PC-3 (cell line): ENCODE measurements at regions not wholly inside any gene's neighbourhood (a gene's known extent, or its start where the extent isn't known, plus 50 kb on each side); places are given as distances from the start of the nearest gene placed in this dataset.

Experiments
- ATAC-seq: fragments of 200-7000 bp; cut with Tn5 transposase; 2 replicates; pipeline ENCODE4 v1.9.1; 2020; ENCODE audit warnings: mild to moderate bottlenecking, moderate library complexity
- BruUV-seq: library from RNA; stranded (reverse); fragments of 400-500 nt; replicated peaks from 2 replicates; lab custom pipeline; 2021; lab: Mats Ljungman, UMichigan
- CTCF ChIA-PET: fragments of 300-600 bp; sonication (Branson Sonifier 250); formaldehyde crosslinking; loops from one replicate; lab custom pipeline; 2022; ENCODE audit warnings: antibody characterized with exemption; lab: Charles Lee
- POLR2A ChIA-PET: fragments of 300-600 bp; sonication (Branson Sonifier 250); formaldehyde crosslinking; loops from one replicate; lab custom pipeline; 2022; ENCODE audit warnings: antibody characterized with exemption; ENCODE audit not compliant: unreplicated experiment; lab: Charles Lee
- DNase-seq: peaks from one replicate; pipeline ENCODE4 v3.0.0-alpha.2; 2015
- H2AFZ ChIP-seq: fragments of 300-600 bp; sonication (generic); 2 replicates; pipeline ENCODE4 v1.6.0; 2016; ENCODE audit warnings: antibody characterized with exemption, low read length
- H3F3A ChIP-seq: fragments of 300-600 bp; sonication (generic); one replicate; pipeline ENCODE4 v1.6.0; 2017; ENCODE audit warnings: antibody characterized with exemption, low read length, control low read depth, mild to moderate bottlenecking; ENCODE audit not compliant: unreplicated experiment
- H3K27ac ChIP-seq: fragments of 300-600 bp; sonication (generic); 2 replicates; pipeline ENCODE4 v1.5.1; 2016; ENCODE audit warnings: mild to moderate bottlenecking, low read length
- H3K27me3 ChIP-seq: fragments of 300-600 bp; sonication (generic); 2 replicates; pipeline ENCODE4 v1.6.1; 2016; ENCODE audit warnings: low read length, mixed read lengths
- H3K36me3 ChIP-seq: fragments of 300-600 bp; sonication (generic); 2 replicates; pipeline ENCODE4 v1.6.1; 2016; ENCODE audit warnings: low read depth, mixed run types, low read length, mixed read lengths
- H3K4me1 ChIP-seq: fragments of 300-600 bp; sonication (generic); 2 replicates; pipeline ENCODE4 v1.5.1; 2016; ENCODE audit warnings: low read length; ENCODE audit not compliant: insufficient read depth
- H3K4me2 ChIP-seq: fragments of 300-600 bp; sonication (generic); 2 replicates; pipeline ENCODE4 v1.6.0; 2016; ENCODE audit warnings: low read length
- H3K4me3 ChIP-seq: fragments of 300-600 bp; sonication (generic); 2 replicates; pipeline ENCODE4 v1.5.1; 2016; ENCODE audit warnings: mild to moderate bottlenecking, low read length, mixed read lengths
- H3K79me2 ChIP-seq: fragments of 300-600 bp; sonication (generic); 2 replicates; pipeline ENCODE4 v1.6.1; 2017; ENCODE audit warnings: low read length, mixed read lengths
- H3K9ac ChIP-seq: fragments of 300-600 bp; sonication (generic); 2 replicates; pipeline ENCODE4 v1.6.0; 2016; ENCODE audit warnings: mild to moderate bottlenecking, low read length
- H3K9me2 ChIP-seq: fragments of 300-600 bp; sonication (generic); replicated peaks from 2 replicates; pipeline ENCODE4 v1.6.1; 2016; ENCODE audit warnings: mixed run types, low read length, mixed read lengths
- H3K9me3 ChIP-seq: fragments of 300-600 bp; sonication (generic); 2 replicates; pipeline ENCODE4 v1.6.1; 2016; ENCODE audit warnings: low read length, mixed read lengths
- H4K20me1 ChIP-seq: fragments of 300-600 bp; sonication (generic); 2 replicates; pipeline ENCODE4 v1.6.1; 2016; ENCODE audit warnings: low read length, mixed read lengths
- CTCF ChIP-seq: fragments of 300-600 bp; sonication (generic); conservative IDR thresholded peaks from 2 replicates; pipeline ENCODE4 v1.5.1; 2017; ENCODE audit warnings: antibody characterized with exemption, low read depth, mild to moderate bottlenecking, low read length
- EZH2 ChIP-seq: fragments of 300-600 bp; sonication (generic); IDR thresholded peaks from one replicate; pipeline ENCODE4 v1.6.1; 2017; ENCODE audit warnings: antibody characterized with exemption, mild to moderate bottlenecking, low read length; ENCODE audit not compliant: unreplicated experiment
- EZH2phosphoT487 ChIP-seq: fragments of 300-600 bp; sonication (generic); IDR thresholded peaks from 2 replicates; pipeline ENCODE4 v1.6.1; 2018; ENCODE audit warnings: mild to moderate bottlenecking, antibody characterized with exemption, low read length, borderline replicate concordance
- intact Hi-C: fragments of 100-400 bp; cut with micrococcal nuclease; formaldehyde crosslinking; loops from 2 replicates; pipeline ENCODE4 v1.9.0; 2023

DNA sequence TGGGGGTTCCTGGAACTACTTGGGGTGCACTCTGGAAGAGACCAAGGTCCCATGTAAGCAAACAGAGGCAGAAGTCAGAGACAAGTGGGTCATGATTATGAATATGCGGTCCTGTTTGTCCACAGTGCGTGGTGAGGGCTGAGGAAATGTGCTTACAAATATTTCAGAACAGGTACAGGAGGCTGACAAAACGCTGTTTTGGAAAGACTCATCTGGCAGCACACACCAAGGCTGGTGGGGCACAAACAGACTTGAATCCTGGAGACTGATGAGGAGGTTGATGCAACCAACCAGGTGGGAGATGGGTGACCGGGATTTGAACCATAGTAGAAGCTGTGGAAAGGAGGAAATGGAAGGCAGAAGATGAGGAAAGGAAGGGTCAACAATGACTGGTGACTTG lies 83.8 kb downstream of the ADRB2 start:
- no peak for TF ChIP-seq EZH2phosphoT487
- TF ChIP-seq CTCF: no peak
- TF ChIP-seq EZH2: no peak
- ChIA-PET POLR2A (interaction anchor here (0.5 to 0.7 kb wide), 2 partner anchors 48 to 129 kb away, joined by 3 read pairs; no protein-coding TSS in a partner anchor), CTCF (interaction anchor here (1.1 to 3.5 kb wide), 4 partner anchors 47 to 204 kb away, joined by 7 to 14 read pairs (median 9); no protein-coding TSS in a partner anchor)
- Histone ChIP-seq H3K9me2 (no peaks in the 10 kb centered on the region), H3K4me2 (peak overlapping the region; percentile 68), H3K4me1 (peaks cover 69% of the 10 kb centered on the region), H3K79me2 (no peaks in the 10 kb centered on the region), H3K4me3 (peak overlapping the region; percentile 1; the same call in 1 of the 2 replicates), H3K36me3 (no peaks in the 10 kb centered on the region), H3K27ac (peak overlapping the region; percentile 88), H2AFZ (0 out of 2 replicates have a peak overlapping the region, but pooled peaks have one; percentile 4), H3K9me3 (no peaks in the 10 kb centered on the region), H3K9ac (peak overlapping the region; percentile 44), H4K20me1 (no peaks in the 10 kb centered on the region), H3K27me3 (no peaks in the 10 kb centered on the region), H3F3A (peaks cover 30% of the 10 kb centered on the region)
- DNase-seq (no peak), ATAC-seq (peak; percentile 0; the same call in 1 of the 2 replicates)
- intact Hi-C loops: loop anchor here (5.0 kb wide), 1 partner anchor 217 kb away; no protein-coding TSS in a partner anchor
- BruUV-seq: TSS peak; percentile 9

- no TSS peak for BruUV-seq
- Histone ChIP-seq H3K27me3 (no peaks in the 10 kb centered on the region), H3K9ac (peak overlapping the region; percentile 59), H2AFZ (0 out of 2 replicates have a peak overlapping the region, but pooled peaks have one; percentile 4), H3K9me2 (no peaks in the 10 kb centered on the region), H3K36me3 (no peaks in the 10 kb centered on the region), H3K4me3 (peak overlapping the region; percentile 1; the same call in 1 of the 2 replicates), H3K4me2 (peak overlapping the region; percentile 68), H3K4me1 (peaks cover 75% of the 10 kb centered on the region), H3K79me2 (no peaks in the 10 kb centered on the region), H3K27ac (peak overlapping the region; percentile 88), H3F3A (peaks cover 30% of the 10 kb centered on the region), H4K20me1 (no peaks in the 10 kb centered on the region), H3K9me3 (no peaks in the 10 kb centered on the region)
- ATAC-seq (peak; percentile 58), DNase-seq (peak; percentile 100)
- CTCF ChIA-PET: interaction anchor here (0.9 to 3.5 kb wide), 6 partner anchors 47 to 204 kb away, joined by 3 to 14 read pairs (median 9); no protein-coding TSS in a partner anchor
- POLR2A ChIA-PET: interaction anchor here (0.5 to 0.7 kb wide), 5 partner anchors 47 to 176 kb away, joined by 3 to 4 read pairs (median 3); no protein-coding TSS in a partner anchor
- TF ChIP-seq CTCF (no peak), EZH2 (no peak), EZH2phosphoT487 (peak; percentile 96)
- intact Hi-C loops: loop anchor here (5.0 kb wide), 1 partner anchor 216 kb away; no protein-coding TSS in a partner anchor
Measured at GRCh38 chr5:148910686-148911361, 84.4 kb downstream of the ADRB2 start.
